ENCODE measurements at regions not wholly inside any gene's neighbourhood (a gene's known extent, or its start where the extent isn't known, plus 50 kb on each side); places are given as distances from the start of the nearest gene placed in this dataset.

DNA sequence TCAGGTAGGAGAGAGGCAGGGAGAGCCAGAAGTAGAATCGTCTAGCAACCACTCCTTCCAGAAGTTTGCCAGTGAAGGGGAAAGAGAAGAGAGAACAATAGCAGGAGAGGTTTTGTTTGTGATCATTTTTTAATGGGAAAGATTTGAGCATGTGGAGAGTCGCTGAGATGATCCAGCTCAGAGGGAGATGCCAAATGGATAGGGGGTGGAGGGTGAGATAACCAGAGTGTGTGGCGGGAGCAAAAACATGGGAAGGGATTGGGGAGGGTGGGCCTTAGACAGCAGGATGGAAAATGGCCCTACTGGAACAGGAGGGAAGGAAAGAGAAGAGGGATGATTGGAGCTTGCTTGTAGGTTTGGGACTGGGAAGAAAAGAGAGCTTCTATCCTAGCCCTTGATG lies 269.8 kb downstream of the GLI2 start:
- TF ChIP-seq CTCF (IDR thresholded peaks at IDR 0.05; ENCODE audit: insufficient read depth, low read depth, low read length) (no peak), EZH2 (IDR thresholded peaks at IDR 0.05; ENCODE audit: insufficient read depth, low read length) (no peak)
